ENCODE measurements at regions not wholly inside any gene's neighbourhood (a gene's known extent, or its start where the extent isn't known, plus 50 kb on each side); places are given as distances from the start of the nearest gene placed in this dataset.
A peak's percentile ranks its signal among the peaks of the same experiment; 100 is the strongest.

- DNase-seq (ENCODE audit: insufficient read length, low spot score, missing footprints): peak; percentile 79
- no peak overlapping the region for H2AFZ ChIP-seq (ENCODE audit: low read length)
- no peak overlapping the region for H3K4me3 ChIP-seq (ENCODE audit: insufficient read depth, low read length)
- no peak overlapping the region for H3K27ac ChIP-seq (ENCODE audit: low read depth, low read length)
- H3K36me3 ChIP-seq (ENCODE audit: insufficient read depth, low read length): no peaks in the 10 kb centered on the region
- peak; percentile 63 for TF ChIP-seq CTCF (IDR thresholded peaks at IDR 0.05; ENCODE audit: extremely low read depth, low read depth, low read length)
- peak overlapping the region; percentile 61 for H3K4me2 ChIP-seq (ENCODE audit: insufficient read depth, low read length)
- H3K27me3 ChIP-seq (ENCODE audit: insufficient read depth, low read length): peaks cover 4% of the 10 kb centered on the region
- H3K4me1 ChIP-seq (ENCODE audit: insufficient read depth, low read length): peaks cover 21% of the 10 kb centered on the region
- H3K9me3 ChIP-seq (ENCODE audit: low read depth, low read length): no peaks in the 10 kb centered on the region
- no peaks in the 10 kb centered on the region for H3K79me2 ChIP-seq (ENCODE audit: insufficient read depth, low read length)
- H4K20me1 ChIP-seq (ENCODE audit: insufficient read depth, low read length): no peaks in the 10 kb centered on the region
These were observed 106.8 kb upstream of the SPATA13 start for GRCh38 chr13:24053519-24054251.

- no peak overlapping the region for H2AFZ ChIP-seq (ENCODE audit: low read length)
- H3K9me3 ChIP-seq (ENCODE audit: low read depth, low read length): no peaks in the 10 kb centered on the region
- H3K27me3 ChIP-seq (ENCODE audit: insufficient read depth, low read length): peaks cover 4% of the 10 kb centered on the region
- H3K27ac ChIP-seq (ENCODE audit: low read depth, low read length): no peak overlapping the region
- peaks cover 10% of the 10 kb centered on the region for H3K4me1 ChIP-seq (ENCODE audit: insufficient read depth, low read length)
- no peaks in the 10 kb centered on the region for H3K79me2 ChIP-seq (ENCODE audit: insufficient read depth, low read length)
- no peak overlapping the region for H3K4me3 ChIP-seq (ENCODE audit: insufficient read depth, low read length)
- DNase-seq (ENCODE audit: insufficient read length, low spot score, missing footprints): no peak
- H4K20me1 ChIP-seq (ENCODE audit: insufficient read depth, low read length): no peaks in the 10 kb centered on the region
- TF ChIP-seq CTCF (IDR thresholded peaks at IDR 0.05; ENCODE audit: extremely low read depth, low read depth, low read length): no peak
- no peaks in the 10 kb centered on the region for H3K36me3 ChIP-seq (ENCODE audit: insufficient read depth, low read length)
- H3K4me2 ChIP-seq (ENCODE audit: insufficient read depth, low read length): no peak overlapping the region
These were observed 103.8 kb upstream of the SPATA13 start for GRCh38 chr13:24056616-24057137.

- H3K27ac ChIP-seq (ENCODE audit: low read depth, low read length): no peak overlapping the region
- TF ChIP-seq CTCF (IDR thresholded peaks at IDR 0.05; ENCODE audit: extremely low read depth, low read depth, low read length): no peak
These were observed 99.5 kb upstream of the SPATA13 start for GRCh38 chr13:24060993-24061392.

GRCh38 chr13:24063281-24063877, 97.1 kb upstream of the SPATA13 start:
- Histone ChIP-seq H3K36me3 (ENCODE audit: insufficient read depth, low read length) (no peaks in the 10 kb centered on the region), H2AFZ (ENCODE audit: low read length) (peak overlapping the region; percentile 68), H3K9me3 (ENCODE audit: low read depth, low read length) (no peaks in the 10 kb centered on the region), H3K79me2 (ENCODE audit: insufficient read depth, low read length) (no peaks in the 10 kb centered on the region), H3K4me2 (ENCODE audit: insufficient read depth, low read length) (peak overlapping the region; percentile 53), H3K4me3 (ENCODE audit: insufficient read depth, low read length) (peak overlapping the region; percentile 39), H3K27ac (ENCODE audit: low read depth, low read length) (no peak overlapping the region), H4K20me1 (ENCODE audit: insufficient read depth, low read length) (no peaks in the 10 kb centered on the region), H3K4me1 (ENCODE audit: insufficient read depth, low read length) (peaks cover 6% of the 10 kb centered on the region), H3K27me3 (ENCODE audit: insufficient read depth, low read length) (peaks cover 4% of the 10 kb centered on the region)
- no peak for DNase-seq (ENCODE audit: insufficient read length, low spot score, missing footprints)
- TF ChIP-seq CTCF (IDR thresholded peaks at IDR 0.05; ENCODE audit: extremely low read depth, low read depth, low read length): no peak

More at GRCh38 chr13:24060993-24061392, 99.5 kb upstream of the SPATA13 start:
- no peak overlapping the region for H3K4me3 ChIP-seq (ENCODE audit: insufficient read depth, low read length)
- no peak overlapping the region for H2AFZ ChIP-seq (ENCODE audit: low read length)
- peaks cover 4% of the 10 kb centered on the region for H3K27me3 ChIP-seq (ENCODE audit: insufficient read depth, low read length)
- H3K79me2 ChIP-seq (ENCODE audit: insufficient read depth, low read length): no peaks in the 10 kb centered on the region
- no peaks in the 10 kb centered on the region for H3K9me3 ChIP-seq (ENCODE audit: low read depth, low read length)
- H4K20me1 ChIP-seq (ENCODE audit: insufficient read depth, low read length): no peaks in the 10 kb centered on the region
- no peak for DNase-seq (ENCODE audit: insufficient read length, low spot score, missing footprints)
- no peaks in the 10 kb centered on the region for H3K36me3 ChIP-seq (ENCODE audit: insufficient read depth, low read length)
- H3K4me1 ChIP-seq (ENCODE audit: insufficient read depth, low read length): peaks cover 6% of the 10 kb centered on the region
- H3K4me2 ChIP-seq (ENCODE audit: insufficient read depth, low read length): no peak overlapping the region

Data from osteoblast (primary cell).